ENCODE measurements at regions not wholly inside any gene's neighbourhood (a gene's known extent, or its start where the extent isn't known, plus 50 kb on each side); places are given as distances from the start of the nearest gene placed in this dataset.
"Not testable (repeated sequence)": the region's sequence is repeated elsewhere in the genome, so short reads cannot be mapped to it uniquely, and the experiment has no call there.

DNA sequence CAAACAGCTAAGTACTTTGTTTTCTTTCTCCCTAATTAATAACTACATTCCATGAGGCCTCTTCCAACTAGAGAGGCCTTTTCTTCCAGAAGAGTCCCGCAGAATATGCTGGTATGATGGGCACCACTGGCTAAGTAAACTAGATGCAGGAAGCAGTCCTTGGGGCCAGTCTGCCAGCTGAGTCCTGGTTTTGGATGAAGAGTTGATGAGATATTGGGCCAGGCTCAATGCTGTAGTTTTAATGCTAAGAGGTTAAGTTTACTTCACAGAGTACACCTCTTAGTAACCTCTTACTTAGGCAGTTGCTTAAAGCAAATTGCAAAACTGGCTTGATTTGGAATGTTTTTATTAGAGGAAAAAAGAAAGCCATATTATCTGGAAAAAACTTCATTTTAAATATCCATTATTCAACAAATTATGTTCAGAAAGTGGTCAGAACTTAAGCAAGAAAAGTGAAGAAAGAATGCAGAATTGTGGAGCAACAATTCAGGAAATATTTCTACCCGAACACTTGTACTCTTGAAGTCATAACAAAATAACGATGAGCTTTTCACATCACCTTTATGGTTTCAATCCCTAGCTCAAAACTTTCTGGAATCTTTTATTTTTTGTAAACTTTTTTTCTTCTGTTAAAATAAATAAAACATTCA, 178.4 kb upstream of the CDIN1 start:
- no peak for DNase-seq (ENCODE audit: low read depth in 3 of 3)

DNA sequence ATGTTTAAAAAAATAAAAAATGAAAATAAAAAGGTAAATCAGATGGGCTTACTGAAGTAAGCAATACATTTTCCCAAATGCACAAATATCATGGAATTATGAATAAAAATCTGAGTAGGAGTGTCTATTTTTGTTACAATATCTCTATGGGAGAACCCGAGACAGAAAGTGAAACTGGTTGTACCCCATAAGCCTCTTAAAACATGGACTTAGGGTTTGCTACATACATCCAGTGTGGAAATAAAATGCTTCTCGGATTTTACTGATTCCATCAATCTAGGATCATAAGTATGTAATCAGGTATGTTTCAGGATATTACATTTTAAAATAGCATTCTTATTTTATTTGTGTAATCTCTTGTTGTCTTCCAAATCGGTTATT, 177.8 kb upstream of the CDIN1 start:
- DNase-seq (ENCODE audit: low read depth in 3 of 3), result no peak

DNA sequence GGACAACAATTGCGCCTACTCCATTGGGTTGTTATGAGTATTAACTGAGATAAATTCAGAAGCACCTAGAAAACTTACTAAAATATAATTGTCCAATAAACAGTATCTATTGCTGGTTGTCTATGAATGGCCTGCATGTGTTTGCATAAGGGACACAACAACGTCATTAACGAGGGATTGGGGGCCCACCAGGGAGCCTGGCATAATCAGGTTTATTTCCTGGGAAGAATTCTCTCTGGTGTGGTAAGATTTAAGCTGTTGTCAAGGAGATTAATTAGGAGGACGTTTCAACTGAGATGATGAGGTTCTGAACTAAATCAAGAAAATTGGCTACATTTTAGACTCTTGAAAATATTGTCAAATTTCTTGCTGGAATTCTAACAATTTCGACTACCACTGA, 176.1 kb upstream of the CDIN1 start:
- no peak for DNase-seq (ENCODE audit: low read depth in 3 of 3)

DNA sequence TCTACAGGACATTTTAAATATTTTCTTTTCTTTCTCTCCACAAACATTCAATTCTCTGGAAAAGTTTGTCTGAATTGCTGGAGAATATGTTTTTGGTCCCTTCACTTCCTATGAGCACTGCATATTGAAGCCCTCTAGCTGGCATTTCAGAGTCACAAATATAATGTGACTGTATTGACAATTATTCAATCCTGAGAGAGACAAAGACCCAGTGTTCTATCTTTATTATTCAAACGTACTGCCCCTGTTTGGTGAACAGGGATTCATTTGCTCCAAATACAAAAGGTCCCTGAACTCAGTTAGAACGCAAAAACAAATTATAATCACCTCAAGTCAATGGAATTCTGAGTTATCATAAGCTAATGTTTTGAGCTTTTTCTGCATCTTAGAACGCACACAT, 173.1 kb upstream of the CDIN1 start:
- DNase-seq (ENCODE audit: low read depth in 3 of 3), result no peak

DNA sequence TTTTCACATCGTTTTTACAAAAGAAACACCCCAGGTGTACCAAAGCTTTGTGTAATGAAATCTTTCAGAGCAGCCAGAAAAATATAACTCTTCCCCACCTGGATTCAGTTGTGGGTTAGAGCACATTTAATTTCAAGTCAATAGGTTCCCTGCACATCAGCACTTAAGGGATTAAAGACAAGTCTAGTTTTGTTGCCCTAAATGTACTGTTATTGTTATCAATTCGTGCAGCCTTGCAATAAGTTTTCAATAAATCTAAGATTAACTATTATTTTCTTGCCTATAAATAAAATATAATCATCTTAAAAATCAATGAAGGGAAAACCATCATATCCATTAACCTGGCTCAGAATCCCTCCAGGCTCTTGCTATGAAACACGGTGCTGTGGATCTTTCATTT, 172.5 kb upstream of the CDIN1 start:
- no peak for DNase-seq (ENCODE audit: low read depth in 3 of 3)

DNA sequence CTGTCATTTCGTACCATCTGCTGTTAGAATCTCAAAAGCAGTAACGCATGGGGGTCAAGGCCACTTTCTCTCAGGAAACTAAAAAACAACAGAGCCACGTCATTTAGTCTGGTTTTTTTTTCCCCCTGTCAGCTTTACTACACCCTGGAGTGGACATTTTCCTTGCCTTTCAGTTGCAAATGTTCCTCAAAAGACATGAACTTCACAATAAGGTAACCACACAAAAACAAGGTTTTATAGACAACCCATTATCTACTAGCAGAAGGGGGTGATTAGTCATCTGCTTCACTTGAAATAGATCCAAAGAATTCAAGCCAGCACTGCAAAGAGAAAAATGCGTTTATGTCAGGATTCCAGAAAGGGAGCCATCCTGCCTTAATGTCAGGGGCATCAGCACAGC, 171.8 kb upstream of the CDIN1 start:
- DNase-seq (ENCODE audit: low read depth in 3 of 3), result no peak

DNA sequence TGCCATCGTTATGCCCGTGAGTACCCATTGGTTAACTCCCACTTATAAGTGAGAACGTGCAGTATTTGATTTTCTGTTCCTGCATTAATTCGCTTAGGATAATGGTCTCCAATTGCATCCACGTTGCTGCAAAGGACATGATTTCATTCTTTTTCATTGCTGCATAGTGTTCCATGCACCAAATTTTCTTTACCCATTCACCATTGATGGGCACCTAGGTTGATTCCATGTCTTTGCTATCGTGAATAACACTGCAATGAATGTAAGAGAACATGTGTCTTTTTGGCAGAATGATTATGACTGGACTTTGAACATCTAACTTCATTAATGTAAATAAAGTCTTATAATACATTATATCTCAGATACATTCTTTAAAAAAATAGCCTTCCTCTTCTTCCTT, 169.6 kb upstream of the CDIN1 start:
- DNase-seq (ENCODE audit: low read depth in 3 of 3), result no peak

DNA sequence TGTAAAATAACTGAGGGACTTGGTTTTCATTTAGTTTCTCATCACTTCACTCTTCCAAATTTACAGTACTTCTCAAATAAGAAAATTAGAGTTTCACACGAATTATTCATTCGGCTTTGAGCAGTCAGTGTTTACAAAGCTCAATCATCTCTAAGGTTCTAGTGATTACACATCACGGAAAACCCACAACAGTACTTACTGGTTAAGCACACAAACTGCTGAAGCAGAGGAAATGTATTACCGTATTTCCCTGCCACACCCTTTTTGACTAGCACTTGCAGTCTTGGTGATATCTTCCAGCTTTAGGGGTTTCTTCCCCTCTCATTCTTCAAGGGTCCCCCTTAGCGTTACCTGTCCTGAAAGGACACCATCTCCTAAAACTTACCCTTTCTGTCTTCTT, 164.8 kb upstream of the CDIN1 start:
- DNase-seq (ENCODE audit: low read depth in 3 of 3), result no peak

DNA sequence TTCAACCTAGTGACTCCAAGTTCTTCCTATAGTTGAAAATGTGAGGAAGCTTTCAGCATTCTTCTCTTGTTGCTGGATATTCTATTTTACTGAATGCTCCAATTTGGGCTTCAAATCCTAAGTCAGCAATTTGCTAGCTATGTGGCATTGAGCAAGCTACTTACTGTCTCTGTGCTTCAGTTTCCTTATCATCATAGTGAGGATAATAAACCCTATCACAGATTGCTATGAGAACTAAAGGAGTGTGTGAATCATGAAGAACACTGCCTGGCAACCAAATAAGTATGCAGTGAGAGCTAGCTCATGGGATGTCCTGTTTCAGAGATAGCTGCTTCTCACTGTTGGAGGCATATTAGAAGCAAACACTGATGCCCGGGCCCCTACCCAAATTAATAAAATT, 163.8 kb upstream of the CDIN1 start:
- no peak for DNase-seq (ENCODE audit: low read depth in 3 of 3)

DNA sequence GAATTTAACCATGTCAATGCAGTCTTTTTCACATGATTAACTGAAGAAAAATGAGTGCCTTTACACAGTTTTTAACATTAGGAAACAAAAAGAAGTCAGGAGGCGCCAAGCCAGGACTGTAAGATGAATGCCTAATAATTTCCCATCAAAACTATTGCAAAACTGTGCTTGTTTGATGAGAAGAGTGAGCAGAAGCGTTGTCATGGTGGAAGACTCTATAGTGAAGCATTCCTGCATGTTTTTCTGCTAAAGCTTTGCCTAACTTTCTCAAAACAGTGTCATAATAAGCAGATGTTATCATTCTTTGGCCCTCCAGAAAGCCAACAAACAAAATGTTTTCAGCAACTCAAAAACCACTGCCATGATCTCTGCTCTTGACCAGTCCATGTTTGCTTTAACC, 156.8 kb upstream of the CDIN1 start:
- no peak for DNase-seq (ENCODE audit: low read depth in 3 of 3)

DNA sequence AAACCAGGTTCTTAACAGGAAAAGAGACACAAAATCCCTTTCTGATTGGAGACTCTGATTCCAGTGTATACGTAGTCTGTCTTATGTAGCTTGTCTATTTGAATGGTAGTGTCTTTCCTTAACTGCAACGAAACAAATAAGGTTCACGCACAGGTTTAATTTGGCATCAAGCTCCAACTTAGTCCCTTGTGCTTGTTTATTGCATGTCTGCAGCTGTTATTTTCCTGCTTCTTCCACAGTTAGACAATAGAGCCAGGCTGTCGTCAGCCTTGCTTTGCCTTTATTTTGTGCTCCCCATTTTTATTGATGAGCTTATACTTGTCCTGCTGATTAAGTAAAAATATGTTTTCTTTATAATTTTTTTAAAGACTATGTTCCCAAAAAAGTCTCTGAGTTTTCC, 152.7 kb upstream of the CDIN1 start:
- no peak for DNase-seq (ENCODE audit: low read depth in 3 of 3)

DNA sequence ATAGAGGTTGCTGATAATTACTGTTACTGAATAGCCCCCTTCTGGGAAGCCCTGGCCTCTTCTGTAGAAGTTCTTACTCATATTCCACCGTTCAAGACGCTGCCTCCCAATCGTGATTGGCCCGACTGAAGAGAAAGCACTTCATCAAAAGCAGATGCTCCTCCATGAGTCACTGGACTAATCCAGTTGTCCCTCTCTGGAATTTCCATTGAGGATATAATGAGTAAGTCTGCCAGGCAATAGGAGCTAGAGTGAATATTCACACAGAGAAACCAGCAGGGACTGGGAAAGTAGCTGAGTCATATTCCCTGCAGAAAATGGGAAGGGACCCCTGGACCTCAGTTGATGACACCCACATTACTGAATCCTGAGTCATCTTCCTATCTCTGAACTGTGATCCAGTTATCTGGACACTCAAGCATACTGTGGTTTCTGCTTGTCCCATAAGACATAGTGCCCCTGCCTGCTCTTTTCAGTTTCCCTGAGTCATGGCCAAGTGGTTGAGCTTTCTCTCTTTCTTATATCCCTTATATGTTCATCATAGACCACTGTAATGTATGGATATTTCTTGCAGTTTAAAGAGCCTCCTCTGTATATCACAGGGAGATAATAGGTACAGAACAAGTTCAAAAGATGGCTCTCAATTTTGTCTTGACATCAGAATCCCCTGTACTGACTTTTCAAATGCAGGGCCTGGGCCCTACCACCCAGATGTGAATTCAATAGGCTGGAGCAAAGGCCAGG, 151.2 kb upstream of the CDIN1 start:
- no peak for DNase-seq (ENCODE audit: low read depth in 3 of 3)

DNA sequence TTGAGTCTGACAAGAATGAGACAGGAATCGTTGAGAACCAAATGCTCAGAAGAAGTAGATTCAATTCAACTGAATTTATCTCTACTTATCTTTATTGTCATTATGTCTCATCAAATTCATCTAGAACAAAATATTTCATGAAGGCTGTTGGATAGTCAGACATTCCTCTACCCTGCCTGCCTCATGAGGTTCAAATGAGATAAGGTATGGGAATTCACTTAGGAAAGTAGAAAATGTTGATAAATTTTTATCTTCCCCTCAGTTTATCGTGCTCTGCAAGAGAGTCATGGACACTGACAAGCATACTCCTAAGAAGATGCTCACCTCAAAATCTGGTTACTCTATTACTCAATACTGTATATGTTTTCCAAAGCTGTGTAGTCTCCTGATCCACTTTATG, 149.7 kb upstream of the CDIN1 start:
- DNase-seq (ENCODE audit: low read depth in 3 of 3), result no peak

DNA sequence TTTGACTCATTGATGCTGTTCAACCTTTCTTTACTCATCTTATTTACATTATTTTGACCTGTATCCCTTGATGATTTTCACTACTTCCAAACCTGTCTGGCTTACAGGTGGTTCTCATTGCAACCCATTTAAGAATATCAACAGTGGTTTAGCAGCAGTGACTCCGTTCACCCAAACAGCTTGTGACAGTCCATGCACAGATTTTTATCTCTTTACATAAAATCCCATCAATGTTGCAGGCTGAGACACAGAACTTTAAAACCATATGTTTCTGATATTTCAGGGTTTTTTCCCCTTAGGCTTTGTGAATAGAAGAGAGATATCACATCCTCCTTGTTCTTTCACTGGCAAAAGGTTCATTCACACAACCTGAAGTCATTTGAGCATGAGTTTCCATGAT, 149.1 kb upstream of the CDIN1 start:
- no peak for DNase-seq (ENCODE audit: low read depth in 3 of 3)

DNA sequence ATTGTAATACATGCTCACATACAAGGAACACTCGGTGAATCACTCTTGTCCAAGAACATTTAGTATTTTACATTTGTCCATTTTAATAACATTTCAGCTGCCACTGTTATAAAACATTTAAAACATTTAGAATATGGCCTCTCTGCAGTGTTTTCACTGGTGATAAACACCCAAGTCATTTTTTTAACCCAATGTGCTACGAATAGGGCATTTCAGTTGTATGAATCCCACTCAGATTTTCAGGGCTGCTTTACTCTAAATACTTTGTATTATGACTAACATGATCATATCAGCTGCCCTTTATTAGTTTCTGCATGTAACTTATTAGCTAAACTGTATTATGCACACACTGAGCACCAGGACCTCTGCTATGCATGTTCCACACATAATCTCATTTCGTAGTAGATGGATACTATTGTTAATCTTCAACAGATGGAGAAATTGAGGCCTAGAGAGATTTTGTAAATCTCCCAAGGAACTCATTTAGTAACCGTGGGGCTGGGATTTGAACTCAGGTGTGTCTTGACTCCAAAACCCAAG, 148.6 kb upstream of the CDIN1 start:
- no peak for DNase-seq (ENCODE audit: low read depth in 3 of 3)

DNA sequence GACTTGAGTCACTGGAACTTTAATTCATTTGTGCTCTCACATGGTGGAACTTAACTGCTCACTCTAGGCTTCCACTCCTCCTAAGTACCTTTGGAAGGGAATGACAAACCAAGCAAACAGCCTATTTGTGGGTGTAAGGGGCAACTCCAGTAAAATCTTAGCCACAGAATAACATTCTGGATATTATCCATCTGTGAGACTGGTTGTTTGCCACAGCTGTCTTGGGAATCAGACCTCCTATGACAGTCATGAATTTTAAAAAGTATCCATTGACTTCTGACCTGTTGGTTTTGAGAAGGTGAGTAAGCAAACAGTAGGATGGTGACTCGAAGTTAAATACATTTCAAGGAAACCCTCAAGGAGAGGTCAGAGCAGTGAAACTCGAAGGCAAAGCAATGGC, 147.3 kb upstream of the CDIN1 start:
- DNase-seq (ENCODE audit: low read depth in 3 of 3), result no peak

DNA sequence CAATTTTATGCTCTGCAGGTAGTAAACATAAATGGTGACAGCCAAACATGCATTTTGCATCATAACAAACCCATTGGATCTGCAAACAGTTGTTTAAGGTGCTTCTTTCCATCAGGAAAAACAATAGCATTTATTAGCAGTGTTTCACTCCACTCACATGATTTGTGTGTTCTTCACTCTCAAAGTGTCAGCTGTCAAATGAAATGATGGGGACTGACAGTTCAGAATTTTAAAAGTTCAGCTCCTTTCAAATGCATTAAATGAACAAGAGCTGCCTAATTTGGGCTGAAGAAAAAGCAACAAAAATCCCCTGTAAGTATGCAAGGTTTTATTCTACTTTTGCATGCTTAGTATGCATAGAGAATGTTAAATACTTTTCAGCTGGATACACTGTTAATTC, 145.2 kb upstream of the CDIN1 start:
- DNase-seq (ENCODE audit: low read depth in 3 of 3), result no peak

DNA sequence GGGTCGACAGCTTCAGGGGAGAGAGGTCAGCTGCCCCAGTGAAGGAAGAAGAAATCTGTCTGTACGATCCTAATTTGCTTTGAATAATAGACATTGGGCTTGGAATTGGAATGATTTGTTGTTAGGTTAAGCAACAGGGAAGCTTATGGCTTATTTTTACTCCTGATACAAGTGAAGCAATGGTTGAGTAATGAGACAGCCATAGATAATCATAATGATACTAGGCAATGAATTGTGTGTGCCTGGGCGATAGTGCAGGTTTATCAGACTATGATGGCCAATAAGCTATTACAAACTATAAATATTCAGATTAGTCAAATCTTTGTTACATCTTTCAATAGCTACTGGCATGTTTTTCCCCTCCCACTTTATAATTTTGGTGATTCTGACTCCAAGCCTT, 140.9 kb upstream of the CDIN1 start:
- DNase-seq (ENCODE audit: low read depth in 3 of 3), result no peak

DNA sequence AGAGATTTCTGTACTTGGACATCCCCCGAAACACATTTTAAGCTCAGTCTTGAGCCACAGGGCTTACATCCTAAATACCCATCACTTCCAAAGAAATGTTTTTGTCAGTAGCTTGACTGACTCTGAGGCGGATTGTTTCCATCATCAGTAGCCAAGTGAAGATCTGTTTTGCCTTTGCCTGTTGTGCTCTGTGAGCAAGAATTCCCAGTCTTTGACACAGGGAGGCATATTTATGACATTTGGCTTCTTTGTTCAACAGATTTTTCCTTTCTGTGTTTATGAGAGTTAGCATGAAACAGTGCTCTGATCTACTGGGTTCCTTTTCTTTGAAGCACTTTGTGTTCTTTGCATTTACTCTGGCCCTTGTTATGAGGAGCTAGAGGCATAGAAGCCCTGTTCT, 132.1 kb upstream of the CDIN1 start:
- DNase-seq (ENCODE audit: low read depth in 3 of 3), result no peak

DNA sequence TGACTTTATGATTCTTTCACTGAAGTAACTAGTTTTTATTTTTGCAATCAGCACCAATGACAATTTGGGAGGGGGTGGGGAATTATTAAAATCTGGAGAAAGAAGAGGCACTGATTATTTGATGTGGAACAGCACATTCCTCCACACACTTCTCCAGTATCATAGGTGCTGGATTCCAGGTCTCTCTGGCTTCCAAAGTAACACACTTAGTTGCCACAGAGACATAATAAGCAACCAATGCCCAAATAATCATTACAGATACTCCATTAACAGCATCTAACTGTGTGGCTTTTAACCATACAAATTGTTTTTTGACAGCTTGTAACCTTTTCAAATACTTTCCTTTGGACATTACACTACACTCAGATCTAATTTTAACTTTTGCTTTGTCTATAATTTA, 131.0 kb upstream of the CDIN1 start:
- no peak for DNase-seq (ENCODE audit: low read depth in 3 of 3)

DNA sequence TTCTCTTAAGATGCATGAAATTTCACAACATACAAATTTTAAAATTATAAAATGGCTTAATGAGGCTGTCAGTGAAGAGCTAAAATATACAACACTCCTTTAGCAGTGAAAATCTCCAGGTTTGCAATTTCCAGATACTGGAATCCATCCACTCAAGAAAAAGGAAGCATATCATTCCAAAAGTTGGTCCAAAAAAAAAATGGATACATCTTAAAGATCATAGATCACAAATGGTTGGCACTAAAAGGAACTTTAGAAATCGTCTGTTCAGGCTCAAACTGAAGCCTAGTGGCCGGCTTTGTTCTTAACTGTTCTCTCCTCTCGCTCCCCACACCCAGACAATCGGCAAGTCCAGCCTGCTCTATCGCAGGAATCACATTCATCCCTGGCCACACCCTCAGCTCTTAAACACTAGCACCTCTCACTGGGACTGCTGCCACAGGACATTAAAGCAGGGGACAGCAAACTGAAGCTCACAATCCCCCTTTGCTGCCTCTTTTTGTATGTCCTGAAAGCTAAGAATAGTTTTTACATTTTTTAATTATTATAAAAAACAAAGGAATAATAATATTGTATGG, 130.3 kb upstream of the CDIN1 start:
- DNase-seq (ENCODE audit: low read depth in 3 of 3), result no peak

DNA sequence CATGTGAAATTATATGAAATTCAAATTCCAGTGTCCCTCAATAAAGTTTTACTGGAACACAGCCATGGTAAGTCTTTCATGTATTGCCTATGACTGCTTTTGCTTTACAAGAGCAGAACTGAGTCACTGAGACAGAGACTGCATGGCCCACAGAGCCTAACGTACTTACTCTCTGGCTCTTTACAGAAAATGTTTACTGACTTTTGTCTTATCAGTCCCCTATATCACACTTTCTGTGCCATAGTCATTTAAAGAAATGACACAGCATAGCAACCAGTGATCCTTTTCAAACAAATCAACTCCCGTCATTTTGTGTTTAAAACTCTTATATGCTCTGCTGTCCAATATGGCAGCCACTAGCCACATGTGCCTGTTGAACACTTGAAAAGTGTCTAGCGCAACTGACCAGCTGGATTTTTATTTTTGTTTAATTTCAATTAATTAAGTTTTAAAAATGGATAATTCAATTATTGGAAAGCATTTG, 129.7 kb upstream of the CDIN1 start:
- no peak for DNase-seq (ENCODE audit: low read depth in 3 of 3)

DNA sequence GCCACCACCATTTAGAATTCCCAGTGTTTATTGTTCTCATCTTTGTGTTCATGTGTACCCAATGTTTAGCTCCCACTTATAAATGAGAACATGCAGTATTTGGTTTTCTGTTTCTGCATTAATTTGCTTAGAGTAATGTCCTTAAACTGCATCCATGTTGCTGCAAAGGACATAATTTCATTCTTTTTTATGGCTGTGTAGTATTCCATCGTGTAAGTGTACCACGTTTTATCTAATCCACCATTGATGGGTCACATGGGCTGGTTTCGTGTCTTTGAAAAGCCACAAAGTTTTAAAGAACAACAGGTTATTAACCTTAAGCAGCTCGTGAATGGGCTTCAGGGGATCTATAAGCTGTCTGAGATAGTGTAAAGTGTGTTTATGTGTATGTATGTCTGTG, 125.2 kb upstream of the CDIN1 start:
- not testable (repeated sequence) for DNase-seq (ENCODE audit: low read depth in 3 of 3)

Data from stimulated activated CD4-positive, alpha-beta T cell treated with anti-CD3 and anti-CD28 coated beads, TNF-alpha, amount 100 ng/mL, for 24 hours (primary cell).